Ureter (tissue), 1 donor: ENCODE measurements at regions not wholly inside any gene's neighbourhood (a gene's known extent, or its start where the extent isn't known, plus 50 kb on each side); places are given as distances from the start of the nearest gene placed in this dataset.

Source experiments
- DNase-seq: peaks from one replicate; pipeline ENCODE4 v3.0.0-alpha.2; 2020; ENCODE audit warnings: low spot score
- donor health status: DM: yes; HTN: yes; CAD: no.

DNA sequence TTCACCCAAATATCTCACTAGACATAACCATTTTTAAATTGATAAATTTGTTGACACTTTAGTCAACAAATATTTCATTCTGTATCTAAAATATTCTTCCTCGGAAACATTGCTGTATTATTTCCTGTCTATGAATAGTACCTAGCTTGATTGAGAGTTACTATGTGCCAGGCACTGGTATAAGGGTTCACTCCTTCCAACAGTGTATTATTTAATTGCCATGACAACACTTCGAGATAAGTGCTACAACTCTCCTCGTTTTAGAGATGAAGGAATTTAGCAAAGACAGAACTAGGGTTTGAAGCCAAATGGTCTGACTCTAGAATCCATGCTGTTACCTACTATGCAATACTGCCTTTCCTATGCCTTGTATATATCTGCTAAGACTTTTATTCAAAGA, 287.2 kb downstream of the YTHDC2 start:
- DNase-seq: no peak

DNA sequence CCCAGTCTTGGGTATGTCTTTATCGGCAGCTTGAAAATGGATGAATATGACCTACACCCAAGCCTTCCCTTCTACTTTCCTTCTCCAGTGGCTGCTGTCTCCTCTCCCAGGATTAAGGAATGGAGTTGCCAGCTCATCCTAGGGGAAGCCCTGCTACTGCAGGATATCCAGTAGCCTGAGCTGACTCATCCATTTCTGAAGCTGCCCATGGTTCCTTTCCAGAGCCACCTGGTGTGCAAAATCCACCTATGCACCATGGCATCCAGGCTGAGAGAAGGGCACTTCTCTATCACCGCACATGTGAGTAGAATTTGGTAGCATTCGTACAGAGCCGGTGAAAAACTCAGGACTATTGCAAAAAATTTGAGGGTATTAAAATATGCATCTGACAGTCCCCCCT, 290.8 kb downstream of the YTHDC2 start:
- no peak for DNase-seq

DNA sequence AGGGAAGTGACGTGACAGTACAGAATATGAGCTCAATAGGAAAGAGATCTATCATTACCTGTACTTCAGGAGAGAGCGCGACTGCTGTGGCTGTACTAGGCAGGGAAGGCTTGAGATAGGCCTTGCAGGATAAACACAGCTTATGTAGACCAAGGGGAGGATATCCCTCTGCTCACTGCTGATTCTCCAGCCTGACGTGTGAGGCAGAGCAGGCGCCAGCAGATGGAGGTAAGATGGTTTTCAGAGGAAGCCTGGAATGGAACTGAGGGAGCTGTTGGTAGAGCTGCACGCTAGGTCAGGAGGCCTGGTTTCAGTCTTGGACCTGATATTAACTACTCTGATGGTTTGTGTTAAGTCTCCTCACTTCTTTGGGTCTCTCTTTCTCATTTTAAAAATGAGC, 291.4 kb downstream of the YTHDC2 start:
- no peak for DNase-seq

DNA sequence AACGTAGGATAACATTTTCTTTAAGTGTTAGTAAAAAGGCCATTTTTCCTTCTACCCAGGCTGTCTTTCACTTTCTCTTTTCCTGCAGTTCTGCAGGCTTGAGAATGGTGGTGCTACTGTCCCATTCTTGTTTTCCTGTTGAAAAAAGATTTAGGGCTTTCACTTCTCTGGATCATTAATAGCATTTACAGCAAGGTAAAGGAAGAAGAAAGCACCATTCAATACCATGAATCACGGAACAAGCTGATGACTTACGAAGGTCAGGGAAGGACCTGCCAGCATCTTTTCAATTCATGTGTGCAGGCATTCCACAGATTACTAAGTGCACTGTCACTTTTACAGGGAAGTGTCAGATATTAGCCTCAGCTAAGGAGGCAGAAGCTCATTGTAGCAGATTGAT, 292.8 kb downstream of the YTHDC2 start:
- no peak for DNase-seq

DNA sequence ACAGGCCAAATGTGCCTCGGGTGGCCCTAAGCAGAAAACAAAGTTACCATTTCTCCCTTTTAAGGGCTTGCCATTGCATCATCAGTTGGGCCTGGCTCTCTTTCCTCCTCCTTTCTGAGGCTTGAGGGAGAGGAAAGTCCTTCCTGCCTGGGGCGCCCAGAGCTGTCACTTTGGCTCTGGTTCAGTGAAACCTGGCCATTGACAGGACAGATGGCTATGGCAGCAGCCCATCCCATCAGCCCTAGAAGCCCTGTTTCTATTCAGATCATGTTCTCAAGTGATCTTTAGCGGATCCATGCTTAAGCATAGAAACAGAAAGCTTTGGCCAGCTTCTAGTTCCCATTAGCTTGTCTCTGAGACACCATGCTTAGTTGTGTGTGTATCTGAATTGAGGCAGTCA, 293.4 kb downstream of the YTHDC2 start:
- no peak for DNase-seq

DNA sequence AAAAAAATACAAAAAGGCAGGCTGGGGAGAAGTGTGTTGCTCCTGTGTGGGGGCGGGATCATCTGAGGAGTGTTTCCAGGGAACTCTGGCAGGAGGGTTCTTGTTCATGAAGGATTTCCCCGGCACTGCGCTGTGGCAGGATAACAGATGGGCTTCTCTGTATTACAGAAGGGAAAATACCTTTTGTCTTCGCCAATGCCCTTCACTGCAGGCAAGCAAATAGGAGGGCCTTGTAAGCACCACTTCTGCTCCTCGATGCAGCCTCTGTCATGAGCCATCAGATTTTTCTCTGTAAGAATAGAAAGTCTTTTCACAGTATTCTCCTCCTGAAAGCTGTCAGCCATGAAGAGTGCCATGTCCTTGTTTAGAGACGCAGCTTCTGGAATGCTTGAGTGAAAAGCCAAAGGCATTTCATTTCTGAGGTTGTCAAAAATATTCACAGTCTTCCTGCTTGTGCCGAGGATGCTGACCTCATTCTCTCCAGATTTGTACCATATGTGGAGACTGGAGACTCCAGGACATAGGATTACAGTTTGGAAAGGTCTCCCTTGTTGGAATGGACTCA, 294.0 kb downstream of the YTHDC2 start:
- no peak for DNase-seq

DNA sequence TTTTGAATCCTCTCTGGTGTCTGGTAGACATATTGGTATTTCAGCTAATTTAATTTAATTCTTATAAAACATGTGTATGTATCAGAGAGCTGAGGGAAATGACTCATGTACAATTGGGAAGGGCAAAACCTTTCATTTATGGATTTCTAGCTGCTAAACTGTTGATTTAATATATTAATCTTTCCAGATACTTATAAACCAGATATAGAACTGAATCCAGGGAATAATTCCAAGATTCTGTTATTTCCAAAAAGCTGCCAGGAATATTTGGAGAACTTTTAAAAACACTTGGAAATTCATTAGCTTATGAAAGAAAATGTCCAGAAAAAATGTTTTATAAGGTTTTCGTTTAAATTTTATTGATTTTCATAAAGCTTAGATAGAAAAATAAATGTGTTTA, 295.5 kb downstream of the YTHDC2 start:
- DNase-seq: no peak

DNA sequence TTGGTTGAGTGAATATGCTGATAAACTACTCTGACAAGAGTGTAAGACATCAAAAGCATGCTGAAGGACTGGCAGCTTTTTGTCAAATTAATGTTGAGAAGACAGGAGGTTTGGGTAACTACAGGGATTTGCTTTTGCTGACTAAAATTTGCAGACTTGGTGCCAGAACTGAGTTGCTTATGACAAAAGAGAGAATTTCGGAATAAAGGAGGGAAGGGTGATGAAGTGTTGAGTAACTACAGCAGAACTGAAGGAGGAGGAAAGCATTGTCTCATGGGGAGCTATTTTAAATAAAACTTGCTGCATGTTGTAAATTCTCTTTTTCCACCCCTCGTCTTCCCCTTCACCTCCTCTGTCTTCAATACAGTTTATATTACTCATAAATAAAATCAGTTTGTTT, 296.1 kb downstream of the YTHDC2 start:
- no peak for DNase-seq

DNA sequence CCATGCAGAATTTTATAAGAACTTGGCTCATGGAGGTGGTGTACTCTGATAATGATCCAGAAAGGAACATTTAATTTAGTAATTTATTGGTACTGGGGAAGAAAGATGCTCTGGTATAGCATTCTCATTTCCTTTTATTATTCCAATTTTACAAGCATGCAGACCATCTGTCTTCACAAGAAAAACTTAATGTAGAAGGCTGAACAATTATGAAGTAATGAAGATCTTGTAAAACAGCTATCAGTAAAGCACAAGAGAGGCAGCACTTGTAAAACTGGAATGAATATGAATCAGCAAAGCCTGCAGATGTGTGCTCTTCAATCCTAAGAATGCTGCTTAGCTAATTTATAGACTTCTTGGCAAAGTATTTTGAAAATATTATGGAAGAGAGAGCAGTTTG, 300.0 kb downstream of the YTHDC2 start:
- no peak for DNase-seq

DNA sequence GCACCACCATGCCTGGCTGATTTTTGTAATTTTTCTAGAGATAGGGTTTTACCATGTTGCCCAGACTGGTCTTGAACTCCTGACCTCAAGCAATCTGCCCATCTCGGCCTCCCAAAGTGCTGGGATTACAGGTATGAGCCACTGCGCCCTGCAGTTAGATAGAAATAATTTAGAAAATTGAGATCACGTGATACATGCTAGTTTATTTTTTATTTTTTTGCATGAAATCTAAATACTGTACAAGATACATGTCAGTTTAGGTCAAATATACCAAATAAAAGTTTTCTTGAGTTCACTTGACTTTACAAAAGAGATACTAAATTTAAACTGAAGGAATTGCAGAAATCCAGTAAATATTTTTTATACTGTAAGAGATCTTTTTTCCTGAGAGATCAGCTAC, 304.2 kb downstream of the YTHDC2 start:
- DNase-seq: no peak

DNA sequence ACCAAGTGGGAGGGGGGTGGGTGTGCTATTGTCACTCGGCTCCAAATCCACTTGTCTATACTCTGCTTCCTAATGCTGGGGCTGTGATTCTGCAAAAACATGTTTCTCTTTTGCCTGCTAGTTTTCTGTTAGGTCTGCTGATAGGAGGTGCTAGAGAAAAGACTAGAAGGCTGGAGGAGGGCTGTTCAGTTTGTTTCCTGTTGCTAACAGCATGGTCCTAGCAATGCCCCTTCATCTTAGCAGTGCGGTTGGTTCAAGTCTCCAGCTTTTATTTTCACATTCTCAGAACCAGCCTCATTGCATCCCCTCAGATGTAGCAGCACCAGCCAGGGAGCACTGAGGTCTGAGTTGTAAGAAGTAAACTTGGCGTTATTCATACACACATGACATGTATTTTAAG, 310.2 kb downstream of the YTHDC2 start:
- DNase-seq: no peak

DNA sequence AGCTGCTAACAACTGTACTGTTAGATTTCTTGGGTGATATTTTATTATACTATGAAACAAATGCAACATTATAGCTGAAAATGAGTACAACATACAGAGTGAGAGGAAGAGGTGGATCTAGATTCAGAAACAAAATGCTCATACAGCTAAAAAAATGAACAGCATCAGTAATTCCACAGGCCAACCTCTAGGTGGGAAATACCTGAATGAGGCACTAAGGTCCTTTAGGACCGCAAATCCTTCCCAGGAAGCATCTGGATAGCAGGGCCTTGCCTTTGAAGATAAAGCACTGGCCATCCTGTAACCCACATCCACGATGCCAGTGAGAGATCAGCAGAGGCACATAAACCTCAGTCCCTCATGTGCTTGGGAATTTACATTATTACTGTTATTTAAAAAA, 310.8 kb downstream of the YTHDC2 start:
- no peak for DNase-seq

DNA sequence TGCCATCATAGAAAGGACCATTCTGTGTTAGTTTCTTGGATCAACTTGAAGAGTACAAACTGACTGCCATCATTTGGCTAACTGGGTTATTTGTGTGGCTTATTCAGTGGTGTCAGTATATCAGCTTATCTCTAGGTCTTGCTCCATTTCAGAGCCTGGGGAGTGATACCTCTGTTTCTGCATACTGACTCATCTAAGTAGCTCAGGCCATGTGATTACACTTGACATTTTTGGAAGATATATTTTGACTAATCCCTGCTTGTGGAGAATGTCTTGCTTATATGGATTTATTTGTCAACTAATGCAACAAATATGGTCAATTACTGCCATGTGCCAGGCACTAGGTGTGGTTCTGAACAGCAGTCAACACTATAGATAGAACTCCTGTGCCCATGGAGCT, 311.7 kb downstream of the YTHDC2 start:
- no peak for DNase-seq

DNA sequence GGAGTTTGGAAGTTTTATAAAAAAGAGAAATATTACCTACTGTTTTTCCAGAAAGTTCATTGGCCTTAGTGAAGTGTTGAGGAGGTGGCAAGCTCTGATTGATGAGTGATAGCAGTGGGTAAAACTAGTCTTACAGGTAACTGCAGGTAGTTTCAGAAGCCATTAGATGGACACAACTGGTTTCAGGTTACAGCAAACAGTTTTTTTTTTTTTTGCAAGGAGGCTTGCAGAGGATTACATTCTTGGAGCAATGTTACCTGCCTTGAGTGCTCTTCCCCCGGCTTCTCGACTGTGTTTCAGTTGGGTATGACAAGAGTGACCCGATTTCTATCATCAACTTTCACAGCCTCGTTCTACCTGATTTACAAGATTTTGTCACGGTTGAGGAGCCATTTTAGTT, 333.4 kb downstream of the YTHDC2 start:
- no peak for DNase-seq

DNA sequence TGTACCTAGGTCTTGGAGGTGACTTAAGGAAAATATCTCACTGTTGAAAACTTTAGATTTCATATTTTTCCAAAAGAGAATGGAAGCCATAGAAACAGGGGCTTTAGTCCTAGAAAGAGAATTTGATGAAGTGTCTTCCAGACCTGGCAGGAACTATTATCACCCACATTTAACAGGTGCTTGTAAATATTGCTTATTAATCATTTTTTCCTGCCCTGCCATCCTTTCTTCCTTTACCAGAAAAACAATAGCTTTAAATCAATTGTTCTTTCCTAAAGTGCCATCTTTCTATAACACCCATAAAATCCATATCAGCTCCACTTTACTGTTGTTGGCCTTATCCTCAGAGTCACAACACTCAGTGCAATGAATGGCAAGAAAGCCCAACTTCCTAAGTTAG, 350.9 kb downstream of the YTHDC2 start:
- no peak for DNase-seq

DNA sequence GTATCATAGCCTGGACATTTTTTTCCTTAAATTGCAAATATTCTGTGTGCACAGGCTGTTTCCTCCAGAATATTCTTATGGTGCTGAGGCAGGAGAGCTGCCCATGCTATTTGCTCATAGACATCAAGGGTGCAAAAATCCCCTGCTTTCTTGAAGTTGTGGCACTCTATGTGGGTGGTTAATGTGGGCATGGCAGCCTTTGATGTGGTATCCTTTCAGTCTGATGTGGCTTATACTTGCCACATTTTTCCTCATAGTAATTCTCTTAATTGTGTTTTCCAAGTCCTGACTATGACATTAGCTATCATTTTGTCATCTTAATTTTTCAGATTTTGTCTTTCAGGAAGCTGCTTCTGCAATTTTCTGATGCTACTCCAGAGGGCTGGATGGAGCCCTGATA, 353.3 kb downstream of the YTHDC2 start:
- DNase-seq: no peak

DNA sequence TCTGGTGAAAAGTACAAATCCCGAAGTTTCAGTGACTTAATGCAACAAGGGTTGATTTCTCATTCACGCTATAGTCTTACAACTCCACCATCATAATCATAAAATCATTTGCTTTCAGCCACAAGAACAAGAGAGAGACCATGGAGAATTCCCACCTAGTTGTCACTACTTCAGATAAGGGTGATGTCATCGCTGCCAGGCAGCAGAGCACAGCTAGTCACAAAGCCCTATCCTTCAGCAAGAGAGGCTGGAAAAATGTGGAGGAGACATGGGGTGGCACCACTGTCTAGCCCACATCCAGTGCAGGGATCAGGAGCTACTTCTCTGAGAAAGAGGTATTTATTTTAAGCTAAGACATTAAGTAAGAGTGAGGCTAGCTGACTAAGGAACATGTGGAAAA, 356.1 kb downstream of the YTHDC2 start:
- no peak for DNase-seq

DNA sequence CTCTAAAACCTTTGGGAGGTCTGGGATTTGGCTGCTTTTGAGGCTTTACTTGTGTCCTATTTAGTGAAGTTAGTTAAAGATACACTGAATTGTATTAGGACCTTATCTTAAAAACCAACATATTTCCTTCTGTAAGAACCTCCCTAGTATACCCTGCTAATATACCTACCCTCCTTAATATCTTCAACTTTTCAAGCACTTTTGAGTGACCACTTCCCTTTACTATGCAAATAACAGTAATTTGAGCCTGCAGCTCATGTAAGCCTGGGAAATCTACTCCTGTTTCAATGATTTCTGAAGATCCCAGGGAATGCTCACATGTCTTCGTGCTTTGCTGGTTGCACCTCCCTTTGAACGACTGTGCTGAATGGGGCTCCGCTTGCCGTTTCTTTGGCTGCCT, 358.5 kb downstream of the YTHDC2 start:
- DNase-seq: no peak

DNA sequence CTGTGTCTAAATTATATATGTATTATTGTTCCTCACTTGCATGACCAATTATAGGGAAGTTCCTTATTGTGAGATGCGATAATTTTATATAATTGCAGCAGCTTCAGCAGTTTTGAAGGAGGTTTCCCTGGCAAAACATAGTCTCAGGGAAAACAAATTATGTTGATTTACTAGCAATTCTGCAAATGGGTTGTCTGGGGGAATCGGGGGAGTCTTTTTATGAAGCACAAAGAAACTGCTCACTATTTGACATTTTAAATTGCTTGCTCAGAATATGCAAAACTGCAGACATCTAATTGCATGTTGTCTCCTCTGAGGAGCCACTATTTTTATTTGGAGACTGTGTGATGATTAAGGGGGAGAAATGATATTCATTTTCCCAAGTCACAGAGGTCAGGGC, 361.6 kb downstream of the YTHDC2 start:
- DNase-seq: no peak

DNA sequence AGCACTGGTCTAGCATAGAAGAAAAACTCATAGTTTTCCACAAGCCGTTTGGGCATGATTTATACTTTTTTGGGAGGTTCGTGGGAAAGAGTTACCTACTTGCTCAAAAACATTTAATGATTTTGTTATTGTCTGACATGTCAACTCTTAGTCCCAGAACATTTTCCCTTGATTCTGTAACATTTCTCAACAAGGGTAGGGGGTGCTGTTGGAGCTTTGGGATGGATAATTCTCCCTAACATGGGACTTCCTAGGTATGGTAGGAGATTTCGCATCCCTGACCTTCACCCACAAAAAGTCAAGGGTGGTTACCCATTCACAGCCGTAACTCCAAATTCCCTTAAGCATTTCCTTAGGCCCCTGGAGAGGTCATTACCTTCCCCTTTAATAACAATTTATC, 378.0 kb downstream of the YTHDC2 start:
- DNase-seq: no peak

DNA sequence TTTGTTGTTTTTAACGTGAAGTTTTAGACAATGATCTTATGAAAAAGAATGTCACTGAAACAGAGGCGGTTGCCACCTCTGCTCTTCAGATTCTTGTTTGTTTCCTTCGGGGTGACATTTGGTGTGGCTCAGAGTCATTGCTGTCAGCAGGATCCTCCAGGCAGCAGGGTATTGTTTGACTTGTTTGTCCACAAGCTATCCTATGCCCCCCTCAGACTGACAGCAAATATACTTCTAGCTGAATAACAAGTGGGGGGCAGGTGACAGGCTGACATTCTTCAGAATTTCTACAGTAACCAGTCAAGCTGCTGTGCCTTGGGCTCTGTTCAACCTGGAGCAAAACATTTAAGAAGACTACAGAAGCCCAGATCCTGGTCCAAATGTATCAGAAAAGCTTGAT, 383.3 kb downstream of the YTHDC2 start:
- DNase-seq: no peak

DNA sequence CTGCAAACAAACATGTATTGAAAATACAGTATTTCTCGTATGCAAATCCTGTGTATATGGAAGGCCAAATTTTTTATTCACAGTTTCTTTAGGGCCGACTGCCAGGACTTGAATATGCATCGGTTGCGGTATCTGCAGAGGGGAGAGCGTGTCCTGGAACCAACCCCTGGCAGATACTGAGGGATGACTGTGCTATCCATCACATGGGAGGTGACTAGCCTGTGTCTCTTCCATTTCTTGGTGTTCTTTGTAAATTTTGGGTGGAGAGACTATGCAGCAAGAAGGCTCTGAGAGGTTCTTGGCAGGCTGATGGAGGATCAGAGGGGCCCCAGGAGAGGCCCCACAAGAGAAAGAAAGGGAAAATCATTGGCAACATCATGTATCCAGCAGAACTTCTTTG, 384.3 kb downstream of the YTHDC2 start:
- no peak for DNase-seq

DNA sequence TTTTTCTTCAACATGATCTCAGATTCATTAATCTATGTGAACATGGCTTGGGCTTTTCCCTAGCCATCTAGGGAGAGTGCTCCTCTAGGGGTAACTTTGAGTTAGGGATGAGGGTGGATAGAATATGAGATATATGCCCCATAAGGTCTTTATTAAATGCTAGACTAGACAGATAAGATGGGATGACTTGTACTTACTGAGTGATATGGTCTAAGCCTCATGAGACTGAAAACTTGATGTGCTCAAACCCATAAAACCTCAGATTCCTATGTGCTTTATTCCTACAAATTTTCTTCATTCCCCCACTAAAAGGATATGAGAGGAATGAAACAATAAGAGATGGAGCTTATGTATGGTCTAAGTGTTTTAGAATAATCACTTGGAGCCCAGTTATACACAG, 386.6 kb downstream of the YTHDC2 start:
- DNase-seq: no peak

DNA sequence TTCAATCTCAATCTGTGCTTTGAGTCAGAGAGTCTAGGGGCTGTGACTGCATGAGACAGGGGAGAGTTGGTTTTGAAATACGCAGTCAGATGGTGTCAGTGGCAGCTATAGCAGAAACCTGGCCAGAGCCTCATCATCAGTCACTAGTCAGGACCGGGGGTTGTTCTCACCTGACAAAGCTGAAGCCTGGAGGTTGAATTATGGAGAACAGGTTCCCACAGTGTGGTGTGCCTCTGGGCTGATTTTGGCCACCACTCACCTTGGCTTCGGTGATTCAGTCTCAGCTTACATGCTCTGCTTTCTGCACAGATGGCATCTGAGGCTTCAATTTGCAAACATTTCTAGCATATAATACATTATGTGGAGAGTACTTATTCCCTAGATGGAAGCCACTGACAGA, 387.3 kb downstream of the YTHDC2 start:
- no peak for DNase-seq

DNA sequence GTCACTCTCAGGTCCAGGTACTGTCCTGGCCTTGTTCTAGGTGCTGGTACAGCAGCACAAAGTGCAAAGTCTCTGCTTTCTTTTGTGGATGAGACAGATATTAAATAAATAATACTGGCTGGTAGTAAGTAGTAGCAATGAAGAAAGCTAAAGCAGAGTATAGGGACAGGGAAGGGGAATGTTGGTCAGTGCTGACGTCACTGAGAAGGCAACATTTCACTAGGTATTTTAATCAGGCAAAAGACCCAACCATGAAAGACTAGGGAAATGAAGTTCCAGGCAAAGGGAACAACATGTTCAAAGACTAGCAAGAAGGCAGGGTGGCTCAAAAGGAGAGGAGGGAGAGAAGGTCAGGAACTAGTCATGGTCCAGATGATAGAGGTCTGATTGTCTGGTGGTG, 388.2 kb downstream of the YTHDC2 start:
- DNase-seq: no peak
